ENCODE measurements at regions not wholly inside any gene's neighbourhood (a gene's known extent, or its start where the extent isn't known, plus 50 kb on each side); places are given as distances from the start of the nearest gene placed in this dataset.
"Not testable (repeated sequence)": the region's sequence is repeated elsewhere in the genome, so short reads cannot be mapped to it uniquely, and the experiment has no call there.

GRCh38 chr17:16843511-16843910 lies 128.4 kb downstream of the TNFRSF13B start:
- DNase-seq (ENCODE audit: low read depth in 2 of 2), result not testable (repeated sequence)

- DNase-seq (ENCODE audit: low read depth in 2 of 2), result not testable (repeated sequence)
Measured at GRCh38 chr17:16842346-16842745, 129.6 kb downstream of the TNFRSF13B start.

- not testable (repeated sequence) for DNase-seq (ENCODE audit: low read depth in 2 of 2)
Measured at GRCh38 chr17:16841896-16842295, 130.0 kb downstream of the TNFRSF13B start.

GRCh38 chr17:16840219-16840618 lies 131.7 kb downstream of the TNFRSF13B start:
- not testable (repeated sequence) for DNase-seq (ENCODE audit: low read depth in 2 of 2)

GRCh38 chr17:16839242-16840175 lies 132.4 kb downstream of the TNFRSF13B start:
- DNase-seq (ENCODE audit: low read depth in 2 of 2), result not testable (repeated sequence)

GRCh38 chr17:16838795-16839194 lies 133.1 kb downstream of the TNFRSF13B start:
- DNase-seq (ENCODE audit: low read depth in 2 of 2), result not testable (repeated sequence)

- DNase-seq (ENCODE audit: low read depth in 2 of 2), result not testable (repeated sequence)
Measured at GRCh38 chr17:16838287-16838686, 133.6 kb downstream of the TNFRSF13B start.

GRCh38 chr17:16837468-16838266 lies 134.3 kb downstream of the TNFRSF13B start:
- not testable (repeated sequence) for DNase-seq (ENCODE audit: low read depth in 2 of 2)

GRCh38 chr17:16836315-16836915 lies 135.5 kb downstream of the TNFRSF13B start:
- DNase-seq (ENCODE audit: low read depth in 2 of 2), result not testable (repeated sequence)

GRCh38 chr17:16833517-16833916 lies 138.4 kb downstream of the TNFRSF13B start:
- DNase-seq (ENCODE audit: low read depth in 2 of 2), result not testable (repeated sequence)

GRCh38 chr17:16832853-16833252 lies 139.1 kb downstream of the TNFRSF13B start:
- not testable (repeated sequence) for DNase-seq (ENCODE audit: low read depth in 2 of 2)

GRCh38 chr17:16832206-16832605 lies 139.7 kb downstream of the TNFRSF13B start:
- DNase-seq (ENCODE audit: low read depth in 2 of 2), result not testable (repeated sequence)

- DNase-seq (ENCODE audit: low read depth in 2 of 2), result not testable (repeated sequence)
Measured at GRCh38 chr17:16830770-16831169, 140.7 kb downstream of the CCDC144A start.

GRCh38 chr17:16830219-16830618 lies 140.2 kb downstream of the CCDC144A start:
- DNase-seq (ENCODE audit: low read depth in 2 of 2), result not testable (repeated sequence)
